ENCODE measurements at regions not wholly inside any gene's neighbourhood (a gene's known extent, or its start where the extent isn't known, plus 50 kb on each side); places are given as distances from the start of the nearest gene placed in this dataset.
A peak's percentile ranks its signal among the peaks of the same experiment; 100 is the strongest.

DNA sequence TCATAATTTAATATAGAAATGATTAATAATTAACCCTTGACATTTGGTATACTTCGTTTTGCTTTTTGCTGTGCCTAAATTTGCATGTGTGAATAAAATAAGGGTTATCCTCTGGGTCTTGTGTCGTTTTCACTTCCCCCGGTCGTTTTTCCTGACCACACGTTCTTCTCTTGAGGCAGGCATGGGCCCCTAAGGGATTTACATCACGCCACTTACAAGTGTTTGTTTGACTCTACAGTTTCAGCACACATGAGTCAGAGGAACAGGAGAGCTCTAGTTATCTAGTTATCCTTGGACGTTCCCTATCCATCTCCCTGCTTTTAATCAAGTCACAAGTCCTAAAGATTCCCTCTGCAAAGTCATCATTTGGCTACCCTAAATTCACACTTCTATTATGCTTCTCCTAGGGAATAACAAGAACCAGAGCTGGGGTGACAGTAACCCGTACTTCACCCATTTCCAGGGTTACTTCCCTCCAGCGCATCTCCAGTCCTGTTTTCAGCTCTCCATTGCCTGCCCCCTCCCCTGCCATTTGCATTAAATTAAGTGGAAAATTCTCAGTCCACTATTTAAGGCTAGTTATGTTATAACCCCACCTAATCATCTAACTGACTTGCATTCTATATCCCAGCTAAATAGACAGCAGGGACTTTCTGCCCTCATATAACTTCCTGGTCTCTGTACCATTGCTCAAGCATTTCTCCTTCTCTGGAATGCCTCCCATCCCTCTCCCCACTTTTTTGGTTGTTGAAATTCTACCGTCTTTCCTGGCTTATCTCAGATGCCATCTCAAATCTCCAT is 206.9 kb downstream of the PTEN start:
- peak in 1 of 2 donors; percentile 30 for DNase-seq (ENCODE audit: low read depth in 2 of 2)
- H3K36me3 ChIP-seq (ENCODE audit: control insufficient read depth, insufficient read depth, low read length): no peaks in the 10 kb centered on the region
- no peak overlapping the region for H3K9ac ChIP-seq (ENCODE audit: insufficient read depth, low read length)
- no peak overlapping the region for H3K4me2 ChIP-seq (ENCODE audit: extremely low read depth, insufficient read depth, low read length)
- H3K4me1 ChIP-seq (ENCODE audit: control insufficient read depth, extremely low read depth, insufficient read depth, low read length): no peaks in the 10 kb centered on the region
- H3K27ac ChIP-seq (ENCODE audit: insufficient read depth, low read length): no peak overlapping the region
- no peaks in the 10 kb centered on the region for H3K27me3 ChIP-seq (ENCODE audit: control insufficient read depth, insufficient read depth, low read length)
- no peaks in the 10 kb centered on the region for H4K20me1 ChIP-seq (ENCODE audit: control insufficient read depth, extremely low read depth, insufficient read depth, low read length)
- H2AFZ ChIP-seq (ENCODE audit: low read length): no peak overlapping the region
- H3K4me3 ChIP-seq (replicated peaks in 1 of 4; ENCODE audit: control extremely low read depth in 1 of 4, insufficient read depth in 1 of 4, low read depth in 3 of 4, low read length in 4 of 4): no peak overlapping the region
- no peaks in the 10 kb centered on the region for H3K9me3 ChIP-seq (ENCODE audit: control insufficient read depth, insufficient read depth, low read depth, low read length)
- no peak for TF ChIP-seq EZH2 (IDR thresholded peaks at IDR 0.05; ENCODE audit: low read length, missing control alignments)
- TF ChIP-seq, protein P1, sequence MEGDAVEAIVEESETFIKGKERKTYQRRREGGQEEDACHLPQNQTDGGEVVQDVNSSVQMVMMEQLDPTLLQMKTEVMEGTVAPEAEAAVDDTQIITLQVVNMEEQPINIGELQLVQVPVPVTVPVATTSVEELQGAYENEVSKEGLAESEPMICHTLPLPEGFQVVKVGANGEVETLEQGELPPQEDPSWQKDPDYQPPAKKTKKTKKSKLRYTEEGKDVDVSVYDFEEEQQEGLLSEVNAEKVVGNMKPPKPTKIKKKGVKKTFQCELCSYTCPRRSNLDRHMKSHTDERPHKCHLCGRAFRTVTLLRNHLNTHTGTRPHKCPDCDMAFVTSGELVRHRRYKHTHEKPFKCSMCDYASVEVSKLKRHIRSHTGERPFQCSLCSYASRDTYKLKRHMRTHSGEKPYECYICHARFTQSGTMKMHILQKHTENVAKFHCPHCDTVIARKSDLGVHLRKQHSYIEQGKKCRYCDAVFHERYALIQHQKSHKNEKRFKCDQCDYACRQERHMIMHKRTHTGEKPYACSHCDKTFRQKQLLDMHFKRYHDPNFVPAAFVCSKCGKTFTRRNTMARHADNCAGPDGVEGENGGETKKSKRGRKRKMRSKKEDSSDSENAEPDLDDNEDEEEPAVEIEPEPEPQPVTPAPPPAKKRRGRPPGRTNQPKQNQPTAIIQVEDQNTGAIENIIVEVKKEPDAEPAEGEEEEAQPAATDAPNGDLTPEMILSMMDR (conservative IDR thresholded peaks at IDR 0.05 in 1 of 2, IDR thresholded peaks at IDR 0.05 in 1 of 2; ENCODE audit: low read depth in 1 of 2, low read length in 2 of 2): no peak
- H3K79me2 ChIP-seq (ENCODE audit: control insufficient read depth, insufficient read depth, low read length): no peaks in the 10 kb centered on the region

DNA sequence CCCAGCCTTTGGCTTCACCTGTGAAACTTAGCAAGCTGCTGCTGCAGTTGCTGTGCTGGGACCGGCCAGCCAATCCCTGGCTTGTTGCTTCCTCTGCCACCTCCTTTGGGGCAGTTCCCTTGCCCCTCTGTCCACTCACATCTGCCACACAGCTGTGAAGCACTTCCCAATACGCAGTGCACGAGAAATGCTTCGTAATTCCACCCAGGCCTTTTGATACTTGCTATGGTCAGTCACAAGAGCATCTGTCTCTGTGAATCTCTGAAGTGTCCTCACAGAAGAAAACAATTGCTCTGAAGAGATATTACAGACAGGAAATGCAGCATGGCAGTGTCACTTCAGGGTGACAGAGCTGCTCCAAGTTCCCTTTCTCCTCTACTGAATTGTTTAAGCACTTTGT is 208.5 kb downstream of the PTEN start:
- H3K4me1 ChIP-seq (ENCODE audit: control insufficient read depth, extremely low read depth, insufficient read depth, low read length): no peaks in the 10 kb centered on the region
- H3K27me3 ChIP-seq (ENCODE audit: control insufficient read depth, insufficient read depth, low read length): no peaks in the 10 kb centered on the region
- no peak overlapping the region for H3K4me3 ChIP-seq (replicated peaks in 1 of 4; ENCODE audit: control extremely low read depth in 1 of 4, insufficient read depth in 1 of 4, low read depth in 3 of 4, low read length in 4 of 4)
- no peak overlapping the region for H3K9ac ChIP-seq (ENCODE audit: insufficient read depth, low read length)
- no peaks in the 10 kb centered on the region for H3K36me3 ChIP-seq (ENCODE audit: control insufficient read depth, insufficient read depth, low read length)
- no peak overlapping the region for H3K4me2 ChIP-seq (ENCODE audit: extremely low read depth, insufficient read depth, low read length)
- no peaks in the 10 kb centered on the region for H3K9me3 ChIP-seq (ENCODE audit: control insufficient read depth, insufficient read depth, low read depth, low read length)
- no peaks in the 10 kb centered on the region for H4K20me1 ChIP-seq (ENCODE audit: control insufficient read depth, extremely low read depth, insufficient read depth, low read length)
- no peaks in the 10 kb centered on the region for H3K79me2 ChIP-seq (ENCODE audit: control insufficient read depth, insufficient read depth, low read length)
- DNase-seq (ENCODE audit: low read depth in 2 of 2): no peak
- TF ChIP-seq, protein P1 (conservative IDR thresholded peaks at IDR 0.05 in 1 of 2, IDR thresholded peaks at IDR 0.05 in 1 of 2; ENCODE audit: low read depth in 1 of 2, low read length in 2 of 2): no peak
- TF ChIP-seq EZH2 (IDR thresholded peaks at IDR 0.05; ENCODE audit: low read length, missing control alignments): no peak
- no peak overlapping the region for H3K27ac ChIP-seq (ENCODE audit: insufficient read depth, low read length)
- H2AFZ ChIP-seq (ENCODE audit: low read length): no peak overlapping the region

DNA sequence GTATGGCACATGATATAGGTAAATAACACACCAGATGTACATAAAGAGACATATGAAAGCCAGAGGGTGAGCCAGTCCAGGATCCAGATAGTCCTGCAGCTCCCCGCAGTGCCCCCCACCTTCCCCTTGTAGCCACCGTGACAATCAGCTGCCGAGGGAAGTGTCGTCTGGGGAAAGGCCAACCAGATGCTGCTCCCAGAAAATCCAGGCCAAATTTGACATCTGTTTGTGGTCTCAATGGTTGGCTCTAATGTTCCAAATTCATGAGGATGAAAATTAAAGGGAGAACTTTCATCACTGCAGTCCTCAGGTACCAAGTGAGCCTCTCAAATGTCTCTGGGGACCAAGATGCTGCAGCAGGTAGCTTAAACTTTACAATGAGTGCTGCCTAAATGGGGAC is 210.3 kb downstream of the PTEN start:
- H2AFZ ChIP-seq (ENCODE audit: low read length): no peak overlapping the region
- DNase-seq (ENCODE audit: low read depth in 2 of 2): no peak
- H3K4me3 ChIP-seq (replicated peaks in 1 of 4; ENCODE audit: control extremely low read depth in 1 of 4, insufficient read depth in 1 of 4, low read depth in 3 of 4, low read length in 4 of 4): no peak overlapping the region
- no peak overlapping the region for H3K4me2 ChIP-seq (ENCODE audit: extremely low read depth, insufficient read depth, low read length)
- no peaks in the 10 kb centered on the region for H3K9me3 ChIP-seq (ENCODE audit: control insufficient read depth, insufficient read depth, low read depth, low read length)
- H3K4me1 ChIP-seq (ENCODE audit: control insufficient read depth, extremely low read depth, insufficient read depth, low read length): no peaks in the 10 kb centered on the region
- H3K27me3 ChIP-seq (ENCODE audit: control insufficient read depth, insufficient read depth, low read length): no peaks in the 10 kb centered on the region
- no peak overlapping the region for H3K9ac ChIP-seq (ENCODE audit: insufficient read depth, low read length)
- H3K36me3 ChIP-seq (ENCODE audit: control insufficient read depth, insufficient read depth, low read length): no peaks in the 10 kb centered on the region
- no peak overlapping the region for H3K27ac ChIP-seq (ENCODE audit: insufficient read depth, low read length)
- no peaks in the 10 kb centered on the region for H3K79me2 ChIP-seq (ENCODE audit: control insufficient read depth, insufficient read depth, low read length)
- no peak for TF ChIP-seq EZH2 (IDR thresholded peaks at IDR 0.05; ENCODE audit: low read length, missing control alignments)
- TF ChIP-seq, protein P1 (conservative IDR thresholded peaks at IDR 0.05 in 1 of 2, IDR thresholded peaks at IDR 0.05 in 1 of 2; ENCODE audit: low read depth in 1 of 2, low read length in 2 of 2): no peak
- H4K20me1 ChIP-seq (ENCODE audit: control insufficient read depth, extremely low read depth, insufficient read depth, low read length): no peaks in the 10 kb centered on the region
